Activated naive CD4-positive, alpha-beta T cell (primary cell): ENCODE measurements at regions not wholly inside any gene's neighbourhood (a gene's known extent, or its start where the extent isn't known, plus 50 kb on each side); places are given as distances from the start of the nearest gene placed in this dataset.
"Not testable (repeated sequence)": the region's sequence is repeated elsewhere in the genome, so short reads cannot be mapped to it uniquely, and the experiment has no call there.

Experiments used
- DNase-seq, 4 experiments: peaks; one replicate each; lab custom pipeline; 2025; lab: John Stamatoyannopoulos, UW

GRCh38 chr10:11403646-11404045 is 207.8 kb downstream of the USP6NL start:
- not testable (repeated sequence) for DNase-seq

- peak in 2 of 4 experiments; percentile 36 to 53 for DNase-seq
Observed at GRCh38 chr10:11403116-11403515, 208.3 kb downstream of the USP6NL start.

GRCh38 chr10:11402392-11402791 is 209.1 kb downstream of the USP6NL start:
- DNase-seq, result no peak

GRCh38 chr10:11401264-11402235 is 209.9 kb downstream of the USP6NL start:
- no peak for DNase-seq

- no peak for DNase-seq
Observed at GRCh38 chr10:11397980-11398580, 213.4 kb downstream of the USP6NL start.

GRCh38 chr10:11397077-11397965 is 214.1 kb downstream of the USP6NL start:
- DNase-seq, result no peak

- no peak for DNase-seq
Observed at GRCh38 chr10:11396311-11396955, 215.0 kb downstream of the USP6NL start.

GRCh38 chr10:11395581-11396310 is 215.7 kb downstream of the USP6NL start:
- no peak for DNase-seq

- no peak for DNase-seq
Observed at GRCh38 chr10:11395161-11395560, 216.3 kb downstream of the USP6NL start.

- no peak for DNase-seq
Observed at GRCh38 chr10:11393858-11394257, 217.6 kb downstream of the USP6NL start.

GRCh38 chr10:11392776-11393175 is 218.7 kb downstream of the USP6NL start:
- DNase-seq, result no peak

- DNase-seq, result no peak
Observed at GRCh38 chr10:11388996-11389395, 222.5 kb downstream of the USP6NL start.

- DNase-seq, result no peak
Observed at GRCh38 chr10:11387551-11388222, 223.8 kb downstream of the USP6NL start.

GRCh38 chr10:11387044-11387443 is 224.4 kb downstream of the USP6NL start:
- DNase-seq, result no peak
